ENCODE measurements at regions not wholly inside any gene's neighbourhood (a gene's known extent, or its start where the extent isn't known, plus 50 kb on each side); places are given as distances from the start of the nearest gene placed in this dataset.

- H2BK12ac ChIP-seq (ENCODE audit: low read length in 2 of 2), result no peak overlapping the region
- no peak overlapping the region for H2BK15ac ChIP-seq (ENCODE audit: low read depth, poor library complexity, severe bottlenecking)
- H2AFZ ChIP-seq (ENCODE audit: low read depth, low read length), result no peak overlapping the region
- no peak overlapping the region for H3K27ac ChIP-seq (ENCODE audit: low read length, poor library complexity, severe bottlenecking)
- H2BK5ac ChIP-seq (ENCODE audit: low read depth, low read length, poor library complexity, severe bottlenecking), result no peak overlapping the region
- no peak overlapping the region for H3K18ac ChIP-seq (ENCODE audit: low read depth in 1 of 2, low read length in 2 of 2)
- no peak overlapping the region for H3K4me3 ChIP-seq (ENCODE audit: insufficient read depth in 1 of 2, low read depth in 1 of 2, low read length in 2 of 2)
- no peak overlapping the region for H3K4me2 ChIP-seq (ENCODE audit: low read length, poor library complexity, severe bottlenecking)
- H2AK5ac ChIP-seq (ENCODE audit: low read length, severe bottlenecking), result no peak overlapping the region
- H3K4me1 ChIP-seq (ENCODE audit: control insufficient read depth, insufficient read depth, low read depth, low read length), result no peaks in the 10 kb centered on the region
- no peak overlapping the region for H3K23ac ChIP-seq (ENCODE audit: low read length in 2 of 2)
- no peak overlapping the region for H3K4ac ChIP-seq (ENCODE audit: low read depth in 1 of 2, low read length in 2 of 2)
- DNase-seq, result no peak
- H3K9me3 ChIP-seq (ENCODE audit: control insufficient read depth, low read length), result no peaks in the 10 kb centered on the region
- no peaks in the 10 kb centered on the region for H3K27me3 ChIP-seq (ENCODE audit: control insufficient read depth in 1 of 2, insufficient read depth in 1 of 2, low read length in 2 of 2)
- H3K36me3 ChIP-seq (ENCODE audit: control insufficient read depth in 1 of 2, insufficient read depth in 2 of 2, low read depth in 1 of 2, low read length in 2 of 2), result no peaks in the 10 kb centered on the region
- H4K91ac ChIP-seq (ENCODE audit: low read length), result no peak overlapping the region
- no peaks in the 10 kb centered on the region for H3K79me1 ChIP-seq (replicated peaks; ENCODE audit: low read length, poor library complexity, severe bottlenecking)
- H3K9ac ChIP-seq (ENCODE audit: low read length), result no peak overlapping the region
- H4K8ac ChIP-seq (ENCODE audit: low read length), result no peak overlapping the region
- H2BK120ac ChIP-seq (ENCODE audit: low read depth, low read length), result no peak overlapping the region
- 70% methylated on average over 2 of the region's 3 CpGs for WGBS
- no peak overlapping the region for H3K14ac ChIP-seq (ENCODE audit: low read length in 2 of 2)
These were observed 490.0 kb upstream of the ZFHX3 start for GRCh38 chr16:73537921-73538320.

- Histone ChIP-seq H3K4ac (ENCODE audit: low read depth in 1 of 2, low read length in 2 of 2) (no peak overlapping the region), H4K8ac (ENCODE audit: low read length) (no peak overlapping the region), H3K36me3 (ENCODE audit: control insufficient read depth in 1 of 2, insufficient read depth in 2 of 2, low read depth in 1 of 2, low read length in 2 of 2) (no peaks in the 10 kb centered on the region), H2BK12ac (ENCODE audit: low read length in 2 of 2) (no peak overlapping the region), H3K4me3 (ENCODE audit: insufficient read depth in 1 of 2, low read depth in 1 of 2, low read length in 2 of 2) (no peak overlapping the region), H3K79me1 (replicated peaks; ENCODE audit: low read length, poor library complexity, severe bottlenecking) (no peaks in the 10 kb centered on the region), H3K27me3 (ENCODE audit: control insufficient read depth in 1 of 2, insufficient read depth in 1 of 2, low read length in 2 of 2) (no peaks in the 10 kb centered on the region), H3K27ac (ENCODE audit: low read length, poor library complexity, severe bottlenecking) (no peak overlapping the region), H2BK5ac (ENCODE audit: low read depth, low read length, poor library complexity, severe bottlenecking) (no peak overlapping the region), H2BK15ac (ENCODE audit: low read depth, poor library complexity, severe bottlenecking) (no peak overlapping the region), H3K14ac (ENCODE audit: low read length in 2 of 2) (no peak overlapping the region), H3K18ac (ENCODE audit: low read depth in 1 of 2, low read length in 2 of 2) (no peak overlapping the region), H3K4me1 (ENCODE audit: control insufficient read depth, insufficient read depth, low read depth, low read length) (no peaks in the 10 kb centered on the region), H3K4me2 (ENCODE audit: low read length, poor library complexity, severe bottlenecking) (no peak overlapping the region), H3K23ac (ENCODE audit: low read length in 2 of 2) (no peak overlapping the region), H4K91ac (ENCODE audit: low read length) (no peak overlapping the region), H3K9ac (ENCODE audit: low read length) (no peak overlapping the region), H3K9me3 (ENCODE audit: control insufficient read depth, low read length) (no peaks in the 10 kb centered on the region), H2BK120ac (ENCODE audit: low read depth, low read length) (no peak overlapping the region), H2AFZ (ENCODE audit: low read depth, low read length) (no peak overlapping the region), H2AK5ac (ENCODE audit: low read length, severe bottlenecking) (no peak overlapping the region)
- 62% methylated on average over 3 of the region's 3 CpGs for WGBS
- no peak for DNase-seq
These were observed 489.0 kb upstream of the ZFHX3 start for GRCh38 chr16:73536931-73537330.

- H4K8ac ChIP-seq (ENCODE audit: low read length), result no peak overlapping the region
- no peaks in the 10 kb centered on the region for H3K36me3 ChIP-seq (ENCODE audit: control insufficient read depth in 1 of 2, insufficient read depth in 2 of 2, low read depth in 1 of 2, low read length in 2 of 2)
- no peak overlapping the region for H2BK15ac ChIP-seq (ENCODE audit: low read depth, poor library complexity, severe bottlenecking)
- H3K27me3 ChIP-seq (ENCODE audit: control insufficient read depth in 1 of 2, insufficient read depth in 1 of 2, low read length in 2 of 2), result no peaks in the 10 kb centered on the region
- no peaks in the 10 kb centered on the region for H3K79me1 ChIP-seq (replicated peaks; ENCODE audit: low read length, poor library complexity, severe bottlenecking)
- no peak overlapping the region for H3K4me3 ChIP-seq (ENCODE audit: insufficient read depth in 1 of 2, low read depth in 1 of 2, low read length in 2 of 2)
- H3K27ac ChIP-seq (ENCODE audit: low read length, poor library complexity, severe bottlenecking), result no peak overlapping the region
- H3K9ac ChIP-seq (ENCODE audit: low read length), result no peak overlapping the region
- H3K23ac ChIP-seq (ENCODE audit: low read length in 2 of 2), result no peak overlapping the region
- H3K14ac ChIP-seq (ENCODE audit: low read length in 2 of 2), result no peak overlapping the region
- H2BK5ac ChIP-seq (ENCODE audit: low read depth, low read length, poor library complexity, severe bottlenecking), result no peak overlapping the region
- no peaks in the 10 kb centered on the region for H3K4me1 ChIP-seq (ENCODE audit: control insufficient read depth, insufficient read depth, low read depth, low read length)
- 56% methylated on average over 2 of the region's 3 CpGs for WGBS
- H2AFZ ChIP-seq (ENCODE audit: low read depth, low read length), result no peak overlapping the region
- H3K4me2 ChIP-seq (ENCODE audit: low read length, poor library complexity, severe bottlenecking), result no peak overlapping the region
- no peak overlapping the region for H3K18ac ChIP-seq (ENCODE audit: low read depth in 1 of 2, low read length in 2 of 2)
- H2BK12ac ChIP-seq (ENCODE audit: low read length in 2 of 2), result no peak overlapping the region
- H2AK5ac ChIP-seq (ENCODE audit: low read length, severe bottlenecking), result no peak overlapping the region
- H2BK120ac ChIP-seq (ENCODE audit: low read depth, low read length), result no peak overlapping the region
- H4K91ac ChIP-seq (ENCODE audit: low read length), result no peak overlapping the region
- H3K4ac ChIP-seq (ENCODE audit: low read depth in 1 of 2, low read length in 2 of 2), result no peak overlapping the region
- no peaks in the 10 kb centered on the region for H3K9me3 ChIP-seq (ENCODE audit: control insufficient read depth, low read length)
- DNase-seq, result no peak
These were observed 483.1 kb upstream of the ZFHX3 start for GRCh38 chr16:73531021-73531420.

GRCh38 chr16:73530529-73530928, 482.6 kb upstream of the ZFHX3 start:
- no peak overlapping the region for H2BK5ac ChIP-seq (ENCODE audit: low read depth, low read length, poor library complexity, severe bottlenecking)
- H3K4me3 ChIP-seq (ENCODE audit: insufficient read depth in 1 of 2, low read depth in 1 of 2, low read length in 2 of 2), result no peak overlapping the region
- no peak overlapping the region for H4K8ac ChIP-seq (ENCODE audit: low read length)
- H3K14ac ChIP-seq (ENCODE audit: low read length in 2 of 2), result no peak overlapping the region
- no peak for DNase-seq
- H3K9me3 ChIP-seq (ENCODE audit: control insufficient read depth, low read length), result no peaks in the 10 kb centered on the region
- H2AFZ ChIP-seq (ENCODE audit: low read depth, low read length), result no peak overlapping the region
- H2BK15ac ChIP-seq (ENCODE audit: low read depth, poor library complexity, severe bottlenecking), result no peak overlapping the region
- no peak overlapping the region for H2AK5ac ChIP-seq (ENCODE audit: low read length, severe bottlenecking)
- no peak overlapping the region for H3K9ac ChIP-seq (ENCODE audit: low read length)
- no peaks in the 10 kb centered on the region for H3K27me3 ChIP-seq (ENCODE audit: control insufficient read depth in 1 of 2, insufficient read depth in 1 of 2, low read length in 2 of 2)
- H3K18ac ChIP-seq (ENCODE audit: low read depth in 1 of 2, low read length in 2 of 2), result no peak overlapping the region
- H4K91ac ChIP-seq (ENCODE audit: low read length), result no peak overlapping the region
- H3K27ac ChIP-seq (ENCODE audit: low read length, poor library complexity, severe bottlenecking), result no peak overlapping the region
- no peak overlapping the region for H2BK120ac ChIP-seq (ENCODE audit: low read depth, low read length)
- H3K36me3 ChIP-seq (ENCODE audit: control insufficient read depth in 1 of 2, insufficient read depth in 2 of 2, low read depth in 1 of 2, low read length in 2 of 2), result no peaks in the 10 kb centered on the region
- H3K23ac ChIP-seq (ENCODE audit: low read length in 2 of 2), result no peak overlapping the region
- H3K4me1 ChIP-seq (ENCODE audit: control insufficient read depth, insufficient read depth, low read depth, low read length), result no peaks in the 10 kb centered on the region
- no peaks in the 10 kb centered on the region for H3K79me1 ChIP-seq (replicated peaks; ENCODE audit: low read length, poor library complexity, severe bottlenecking)
- H3K4ac ChIP-seq (ENCODE audit: low read depth in 1 of 2, low read length in 2 of 2), result no peak overlapping the region
- 45% methylated on average over 1 of the region's 1 CpG for WGBS
- no peak overlapping the region for H2BK12ac ChIP-seq (ENCODE audit: low read length in 2 of 2)
- H3K4me2 ChIP-seq (ENCODE audit: low read length, poor library complexity, severe bottlenecking), result no peak overlapping the region

Measured in mesenchymal stem cell (in vitro differentiated cells and primary cell).